Activated CD4-positive, alpha-beta T cell treated with anti-CD3 and anti-CD28 coated beads for 36 hours (primary cell): ENCODE measurements at regions not wholly inside any gene's neighbourhood (a gene's known extent, or its start where the extent isn't known, plus 50 kb on each side); places are given as distances from the start of the nearest gene placed in this dataset.

Source experiments
- ATAC-seq: fragments of 200-7000 bp; cut with Tn5 transposase; one replicate; pipeline ENCODE4 v1.10.0; 2021; ENCODE audit warnings: mild to moderate bottlenecking, moderate library complexity
- CTCF ChIA-PET: fragments of 350-600 bp; sonication (Branson Sonifier 250); formaldehyde crosslinking; loops from one replicate; lab custom pipeline; 2021; ENCODE audit warnings: antibody characterized with exemption; lab: Charles Lee
- POLR2A ChIA-PET: fragments of 350-600 bp; sonication (Branson Sonifier 250); formaldehyde crosslinking; loops from one replicate; lab custom pipeline; 2021; ENCODE audit warnings: antibody characterized with exemption, inconsistent platforms; lab: Charles Lee
- DNase-seq: peaks from one replicate; pipeline ENCODE4 v3.0.0-alpha.2; 2020
- H3K27ac Mint-ChIP-seq: one replicate; pipeline ENCODE4 v1.8.0; 2021; ENCODE audit warnings: mixed read lengths
- H3K27me3 Mint-ChIP-seq: one replicate; pipeline ENCODE4 v1.8.0; 2021; ENCODE audit warnings: mixed read lengths
- H3K36me3 Mint-ChIP-seq: one replicate; pipeline ENCODE4 v1.8.0; 2021; ENCODE audit warnings: low read depth, mixed read lengths
- H3K4me1 Mint-ChIP-seq: one replicate; pipeline ENCODE4 v1.8.0; 2021; ENCODE audit warnings: mixed read lengths
- H3K4me3 Mint-ChIP-seq: one replicate; pipeline ENCODE4 v1.8.0; 2021; ENCODE audit warnings: mild to moderate bottlenecking, moderate library complexity, mixed read lengths
- H3K9me3 Mint-ChIP-seq: one replicate; pipeline ENCODE4 v1.8.0; 2021; ENCODE audit warnings: low read depth, mixed read lengths
- intact Hi-C, 2 experiments: fragments of 100-400 bp; cut with DNase I in 1 of 2; cut with micrococcal nuclease in 1 of 2; formaldehyde crosslinking; loops; one replicate each; pipeline versions ENCODE4 v1.14.2 to v1.15.1; 2022 to 2024; cut with DNase I, micrococcal nuclease

GRCh38 chr7:106791526-106791925 is 73.6 kb upstream of the PIK3CG start:
- intact Hi-C loops: loop anchor here (5.0 to 10.0 kb wide), 4 partner anchors 156 to 1081 kb away; no protein-coding TSS in a partner anchor
- no peak overlapping the region for H3K4me3 Mint-ChIP-seq
- H3K27me3 Mint-ChIP-seq: no peaks in the 10 kb centered on the region
- DNase-seq (no peak), ATAC-seq (no peak)
- POLR2A ChIA-PET: no interaction called here
- H3K36me3 Mint-ChIP-seq: no peaks in the 10 kb centered on the region
- CTCF ChIA-PET: interaction anchor here (0.6 to 6.6 kb wide), 5 partner anchors 47 to 377 kb away, joined by 3 to 95 read pairs (median 3); no protein-coding TSS in a partner anchor
- no peaks in the 10 kb centered on the region for H3K4me1 Mint-ChIP-seq
- no peak overlapping the region for H3K27ac Mint-ChIP-seq
- no peaks in the 10 kb centered on the region for H3K9me3 Mint-ChIP-seq

GRCh38 chr7:106792233-106792926 is 72.7 kb upstream of the PIK3CG start:
- Mint-ChIP-seq H3K4me1 (no peaks in the 10 kb centered on the region), H3K27me3 (no peaks in the 10 kb centered on the region), H3K9me3 (peaks cover 1% of the 10 kb centered on the region), H3K27ac (no peak overlapping the region), H3K4me3 (no peak overlapping the region), H3K36me3 (no peaks in the 10 kb centered on the region)
- POLR2A ChIA-PET: no interaction called here
- intact Hi-C loops: loop anchor here (2.0 to 10.0 kb wide), 6 partner anchors 154 to 1080 kb away; no protein-coding TSS in a partner anchor
- CTCF ChIA-PET: interaction anchor here (0.6 to 6.6 kb wide), 25 partner anchors 9 to 615 kb away, joined by 3 to 95 read pairs (median 5); no protein-coding TSS in a partner anchor
- DNase-seq (no peak), ATAC-seq (no peak)

GRCh38 chr7:106793015-106793975 is 71.8 kb upstream of the PIK3CG start:
- Mint-ChIP-seq H3K27me3 (no peaks in the 10 kb centered on the region), H3K9me3 (peaks cover 3% of the 10 kb centered on the region), H3K4me1 (no peaks in the 10 kb centered on the region), H3K36me3 (no peaks in the 10 kb centered on the region), H3K4me3 (no peak overlapping the region), H3K27ac (no peak overlapping the region)
- ChIA-PET POLR2A (interaction anchor here (0.6 kb wide), 1 partner anchor 509 kb away, joined by 5 read pairs; no protein-coding TSS in a partner anchor), CTCF (interaction anchor here (0.6 to 6.6 kb wide), 29 partner anchors 9 to 616 kb away, joined by 3 to 95 read pairs (median 4); no protein-coding TSS in a partner anchor)
- intact Hi-C loops: loop anchor here (1.0 to 10.0 kb wide), 8 partner anchors 154 to 1079 kb away; partner anchors contain the start of gene PRKAR2B (in 1 of the 2)
- DNase-seq (peak; percentile 55), ATAC-seq (peak; percentile 44)

- H3K36me3 Mint-ChIP-seq: no peaks in the 10 kb centered on the region
- no peaks in the 10 kb centered on the region for H3K27me3 Mint-ChIP-seq
- peaks cover 7% of the 10 kb centered on the region for H3K9me3 Mint-ChIP-seq
- no peaks in the 10 kb centered on the region for H3K4me1 Mint-ChIP-seq
- POLR2A ChIA-PET: no interaction called here
- no peak overlapping the region for H3K27ac Mint-ChIP-seq
- no peak for ATAC-seq
- intact Hi-C loops: loop anchor here (5.0 to 10.0 kb wide), 4 partner anchors 153 to 1078 kb away; no protein-coding TSS in a partner anchor
- no peak overlapping the region for H3K4me3 Mint-ChIP-seq
- CTCF ChIA-PET: interaction anchor here (0.6 to 6.6 kb wide), 6 partner anchors 13 to 355 kb away, joined by 3 to 95 read pairs (median 4); no protein-coding TSS in a partner anchor
- DNase-seq: no peak
These were observed 70.6 kb upstream of the PIK3CG start for GRCh38 chr7:106794276-106795083.

- intact Hi-C loops: loop anchor here in 1 of 2 experiments (10.0 kb wide), 1 partner anchor 270 kb away; no protein-coding TSS in a partner anchor
- H3K4me1 Mint-ChIP-seq: no peaks in the 10 kb centered on the region
- no peak overlapping the region for H3K27ac Mint-ChIP-seq
- ChIA-PET CTCF (interaction anchor here (0.8 to 6.6 kb wide), 2 partner anchors 162 to 355 kb away, joined by 3 to 95 read pairs; no protein-coding TSS in a partner anchor), POLR2A (no interaction called here)
- peaks cover 7% of the 10 kb centered on the region for H3K9me3 Mint-ChIP-seq
- no peaks in the 10 kb centered on the region for H3K36me3 Mint-ChIP-seq
- no peak for DNase-seq
- H3K4me3 Mint-ChIP-seq: no peak overlapping the region
- no peaks in the 10 kb centered on the region for H3K27me3 Mint-ChIP-seq
- ATAC-seq: no peak
These were observed 69.8 kb upstream of the PIK3CG start for GRCh38 chr7:106795084-106795876.

- no peak for ATAC-seq
- H3K36me3 Mint-ChIP-seq: no peaks in the 10 kb centered on the region
These were observed 69.2 kb upstream of the PIK3CG start for GRCh38 chr7:106795877-106796231.

GRCh38 chr7:106797937-106798336 is 67.1 kb upstream of the PIK3CG start:
- Mint-ChIP-seq H3K27ac (no peak overlapping the region), H3K27me3 (peaks cover 4% of the 10 kb centered on the region), H3K4me1 (no peaks in the 10 kb centered on the region), H3K9me3 (peaks cover 7% of the 10 kb centered on the region), H3K4me3 (no peak overlapping the region), H3K36me3 (no peaks in the 10 kb centered on the region)
- ChIA-PET CTCF (interaction anchor here (0.5 kb wide), 1 partner anchor 230 kb away, joined by 4 read pairs; no protein-coding TSS in a partner anchor), POLR2A (no interaction called here)
- intact Hi-C loops: loop anchor here in 1 of 2 experiments (10.0 kb wide), 1 partner anchor 267 kb away; no protein-coding TSS in a partner anchor
- DNase-seq (no peak), ATAC-seq (no peak)

More at GRCh38 chr7:106795877-106796231, 69.2 kb upstream of the PIK3CG start:
- Mint-ChIP-seq H3K4me1 (no peaks in the 10 kb centered on the region), H3K27ac (no peak overlapping the region), H3K9me3 (peaks cover 7% of the 10 kb centered on the region), H3K4me3 (no peak overlapping the region), H3K27me3 (peaks cover 2% of the 10 kb centered on the region)
- DNase-seq: no peak
- intact Hi-C loops: loop anchor here in 1 of 2 experiments (10.0 kb wide), 1 partner anchor 269 kb away; no protein-coding TSS in a partner anchor
- CTCF ChIA-PET: interaction anchor here (6.6 kb wide), 1 partner anchor 354 kb away, joined by 95 read pairs; no protein-coding TSS in a partner anchor
- POLR2A ChIA-PET: no interaction called here

GRCh38 chr7:106802589-106802988 is 62.5 kb upstream of the PIK3CG start:
- peaks cover 5% of the 10 kb centered on the region for H3K9me3 Mint-ChIP-seq
- ATAC-seq: no peak

GRCh38 chr7:106806556-106806955 is 58.5 kb upstream of the PIK3CG start:
- H3K4me3 Mint-ChIP-seq: no peak overlapping the region
- no peaks in the 10 kb centered on the region for H3K36me3 Mint-ChIP-seq
- peaks cover 13% of the 10 kb centered on the region for H3K27me3 Mint-ChIP-seq
- intact Hi-C loops: no loop called here
- no peak overlapping the region for H3K27ac Mint-ChIP-seq
- H3K4me1 Mint-ChIP-seq: no peaks in the 10 kb centered on the region
- ATAC-seq (no peak), DNase-seq (no peak)
- ChIA-PET CTCF (no interaction called here), POLR2A (no interaction called here)
- H3K9me3 Mint-ChIP-seq: no peaks in the 10 kb centered on the region

More at GRCh38 chr7:106802589-106802988, 62.5 kb upstream of the PIK3CG start:
- DNase-seq: no peak
- no peaks in the 10 kb centered on the region for H3K36me3 Mint-ChIP-seq
- H3K27ac Mint-ChIP-seq: no peak overlapping the region
- H3K4me3 Mint-ChIP-seq: no peak overlapping the region
- POLR2A ChIA-PET: no interaction called here
- peaks cover 15% of the 10 kb centered on the region for H3K27me3 Mint-ChIP-seq
- CTCF ChIA-PET: no interaction called here
- intact Hi-C loops: no loop called here
- H3K4me1 Mint-ChIP-seq: no peaks in the 10 kb centered on the region

- no peak overlapping the region for H3K27ac Mint-ChIP-seq
- no peak overlapping the region for H3K4me3 Mint-ChIP-seq
- CTCF ChIA-PET: no interaction called here
- ATAC-seq (no peak), DNase-seq (no peak)
- no peaks in the 10 kb centered on the region for H3K9me3 Mint-ChIP-seq
- peaks cover 11% of the 10 kb centered on the region for H3K27me3 Mint-ChIP-seq
- intact Hi-C loops: no loop called here
- no peaks in the 10 kb centered on the region for H3K4me1 Mint-ChIP-seq
- POLR2A ChIA-PET: no interaction called here
- H3K36me3 Mint-ChIP-seq: no peaks in the 10 kb centered on the region
These were observed 57.6 kb upstream of the PIK3CG start for GRCh38 chr7:106807474-106807873.
